OCI-M2 (cell line): ENCODE measurements at regions not wholly inside any gene's neighbourhood (a gene's known extent, or its start where the extent isn't known, plus 50 kb on each side); places are given as distances from the start of the nearest gene placed in this dataset.
"Not testable (repeated sequence)": the region's sequence is repeated elsewhere in the genome, so short reads cannot be mapped to it uniquely, and the experiment has no call there.

ENCODE experiments used
- DNase-seq: peaks from one replicate; lab custom pipeline; 2025; ENCODE audit not compliant: unreplicated experiment; lab: John Stamatoyannopoulos, UW

GRCh38 chr2:195228547-195228946 is 428.5 kb upstream of the SLC39A10 start:
- not testable (repeated sequence) for DNase-seq

- no peak for DNase-seq
These were observed 443.0 kb upstream of the SLC39A10 start for GRCh38 chr2:195214072-195214471.

- no peak for DNase-seq
These were observed 444.4 kb upstream of the SLC39A10 start for GRCh38 chr2:195212586-195212985.

GRCh38 chr2:195202163-195202845 is 454.7 kb upstream of the SLC39A10 start:
- no peak for DNase-seq

- DNase-seq, result no peak
These were observed 457.2 kb upstream of the SLC39A10 start for GRCh38 chr2:195199864-195200263.

GRCh38 chr2:195181059-195181705 is 475.8 kb upstream of the SLC39A10 start:
- DNase-seq, result no peak

- DNase-seq, result no peak
These were observed 488.7 kb upstream of the SLC39A10 start for GRCh38 chr2:195168369-195168768.

- no peak for DNase-seq
These were observed 492.1 kb upstream of the SLC39A10 start for GRCh38 chr2:195164930-195165329.

- DNase-seq, result no peak
These were observed 494.1 kb upstream of the SLC39A10 start for GRCh38 chr2:195162918-195163317.

- DNase-seq, result no peak
These were observed 494.8 kb upstream of the SLC39A10 start for GRCh38 chr2:195162194-195162593.

GRCh38 chr2:195160963-195161362 is 496.1 kb upstream of the SLC39A10 start:
- DNase-seq, result no peak

GRCh38 chr2:195151711-195152110 is 505.3 kb upstream of the SLC39A10 start:
- no peak for DNase-seq

- no peak for DNase-seq
These were observed 506.2 kb upstream of the SLC39A10 start for GRCh38 chr2:195150819-195151218.

- DNase-seq, result no peak
These were observed 509.0 kb upstream of the SLC39A10 start for GRCh38 chr2:195148004-195148403.

- DNase-seq, result no peak
These were observed 510.1 kb upstream of the SLC39A10 start for GRCh38 chr2:195146761-195147541.

- DNase-seq, result no peak
These were observed 518.6 kb upstream of the SLC39A10 start for GRCh38 chr2:195138435-195138834.

GRCh38 chr2:195125889-195126288 is 531.1 kb upstream of the SLC39A10 start:
- not testable (repeated sequence) for DNase-seq

- DNase-seq, result no peak
These were observed 532.5 kb upstream of the SLC39A10 start for GRCh38 chr2:195124391-195125079.

GRCh38 chr2:195122653-195123052 is 534.4 kb upstream of the SLC39A10 start:
- DNase-seq, result no peak

- DNase-seq, result no peak
These were observed 535.7 kb upstream of the SLC39A10 start for GRCh38 chr2:195121341-195121740.

- DNase-seq, result no peak
These were observed 537.8 kb upstream of the SLC39A10 start for GRCh38 chr2:195119231-195119630.
